ENCODE measurements at regions not wholly inside any gene's neighbourhood (a gene's known extent, or its start where the extent isn't known, plus 50 kb on each side); places are given as distances from the start of the nearest gene placed in this dataset.
A peak's percentile ranks its signal among the peaks of the same experiment; 100 is the strongest.

GRCh38 chr18:59085797-59086196 is 53.9 kb upstream of the SEC11C start:
- no peak for DNase-seq
- Histone ChIP-seq H2AFZ (ENCODE audit: insufficient read depth, low read depth, low read length, poor library complexity, severe bottlenecking) (no peak overlapping the region), H3K9ac (ENCODE audit: insufficient read depth, low read length, poor library complexity, severe bottlenecking) (no peak overlapping the region), H3K9me3 (replicated peaks in 1 of 2; ENCODE audit: control insufficient read depth in 1 of 2, insufficient read depth in 1 of 2, low read length in 2 of 2) (no peaks in the 10 kb centered on the region), H3K27ac (ENCODE audit: low read depth in 1 of 2, low read length in 2 of 2) (no peak overlapping the region), H3K4me2 (replicated peaks; ENCODE audit: extremely low read depth, low read length, poor library complexity, severe bottlenecking) (no peak overlapping the region), H3K4me1 (ENCODE audit: control insufficient read depth in 1 of 2, insufficient read depth in 2 of 2, low read length in 2 of 2) (no peaks in the 10 kb centered on the region), H3K4me3 (replicated peaks in 1 of 3; ENCODE audit: low read depth in 2 of 3, low read length in 3 of 3) (no peak overlapping the region), H4K20me1 (ENCODE audit: insufficient read depth, low read length) (no peaks in the 10 kb centered on the region), H3K79me2 (ENCODE audit: insufficient read depth, low read length) (no peaks in the 10 kb centered on the region), H3K36me3 (replicated peaks in 1 of 2; ENCODE audit: control insufficient read depth in 1 of 2, insufficient read depth in 2 of 2, low read length in 2 of 2) (no peaks in the 10 kb centered on the region), H3K27me3 (ENCODE audit: control insufficient read depth in 2 of 2, insufficient read depth in 2 of 2, low read length in 2 of 2) (peaks cover 0 to 12% of the 10 kb centered on the region in 2 donors)
- TF ChIP-seq CTCF (IDR thresholded peaks at IDR 0.05), result no peak
- Mint-ChIP-seq H3K4me3 (no peak overlapping the region), H3K27me3 (ENCODE audit: low read depth in 3 of 3) (peaks cover 9 to 24% (median 22%) of the 10 kb centered on the region in 3 donors), H3K36me3 (no peaks in the 10 kb centered on the region), H3K4me1 (no peaks in the 10 kb centered on the region), H3K9me3 (no peaks in the 10 kb centered on the region), H3K27ac (peak overlapping the region in 1 of 7 donors; percentile 27)
- intact Hi-C loops (cut with micrococcal nuclease), result no loop called here
- WGBS (ENCODE audit: insufficient coverage), result 91% methylated on average over 1 of the region's 1 CpG

- Histone ChIP-seq H3K27me3 (ENCODE audit: control insufficient read depth in 2 of 2, insufficient read depth in 2 of 2, low read length in 2 of 2) (peaks cover 0 to 12% of the 10 kb centered on the region in 2 donors), H2AFZ (ENCODE audit: insufficient read depth, low read depth, low read length, poor library complexity, severe bottlenecking) (no peak overlapping the region), H3K4me2 (replicated peaks; ENCODE audit: extremely low read depth, low read length, poor library complexity, severe bottlenecking) (no peak overlapping the region), H3K27ac (ENCODE audit: low read depth in 1 of 2, low read length in 2 of 2) (no peak overlapping the region), H3K4me3 (replicated peaks in 1 of 3; ENCODE audit: low read depth in 2 of 3, low read length in 3 of 3) (no peak overlapping the region), H3K9me3 (replicated peaks in 1 of 2; ENCODE audit: control insufficient read depth in 1 of 2, insufficient read depth in 1 of 2, low read length in 2 of 2) (no peaks in the 10 kb centered on the region), H3K4me1 (ENCODE audit: control insufficient read depth in 1 of 2, insufficient read depth in 2 of 2, low read length in 2 of 2) (no peaks in the 10 kb centered on the region), H4K20me1 (ENCODE audit: insufficient read depth, low read length) (no peaks in the 10 kb centered on the region), H3K9ac (ENCODE audit: insufficient read depth, low read length, poor library complexity, severe bottlenecking) (no peak overlapping the region), H3K79me2 (ENCODE audit: insufficient read depth, low read length) (no peaks in the 10 kb centered on the region), H3K36me3 (replicated peaks in 1 of 2; ENCODE audit: control insufficient read depth in 1 of 2, insufficient read depth in 2 of 2, low read length in 2 of 2) (no peaks in the 10 kb centered on the region)
- WGBS (ENCODE audit: insufficient coverage), result no CpG with 5 or more reads among the region's 4 CpGs
- H3K27ac Mint-ChIP-seq, result no peak overlapping the region
- no peaks in the 10 kb centered on the region for H3K36me3 Mint-ChIP-seq
- no peaks in the 10 kb centered on the region for H3K9me3 Mint-ChIP-seq
- no peaks in the 10 kb centered on the region for H3K4me1 Mint-ChIP-seq
- DNase-seq, result no peak
- intact Hi-C loops (cut with micrococcal nuclease), result no loop called here
- TF ChIP-seq CTCF (IDR thresholded peaks at IDR 0.05), result no peak
- no peak overlapping the region for H3K4me3 Mint-ChIP-seq
- peaks cover 9 to 24% (median 22%) of the 10 kb centered on the region in 3 donors for H3K27me3 Mint-ChIP-seq (ENCODE audit: low read depth in 3 of 3)
Observed at GRCh38 chr18:59086522-59086921, 53.2 kb upstream of the SEC11C start.

All from CD14-positive monocyte (primary cell).